Stimulated activated CD4-positive, alpha-beta T cell treated with anti-CD3 and anti-CD28 coated beads, Interleukin-4, amount 100 ng/mL, for 1 hour (primary cell): ENCODE measurements at regions not wholly inside any gene's neighbourhood (a gene's known extent, or its start where the extent isn't known, plus 50 kb on each side); places are given as distances from the start of the nearest gene placed in this dataset.
"Not testable (repeated sequence)": the region's sequence is repeated elsewhere in the genome, so short reads cannot be mapped to it uniquely, and the experiment has no call there.

Experiments used
- DNase-seq: peaks from one replicate; pipeline ENCODE4 v3.0.0-alpha.2; 2020

GRCh38 chr12:91778938-91779400, 366.7 kb downstream of the BTG1 start:
- DNase-seq = peak; percentile 22

GRCh38 chr12:91778091-91778832, 367.4 kb downstream of the BTG1 start:
- DNase-seq = no peak

- DNase-seq = no peak
Measured at GRCh38 chr12:91777268-91777992, 368.2 kb downstream of the BTG1 start.

- no peak for DNase-seq
Measured at GRCh38 chr12:91774434-91774921, 371.2 kb downstream of the BTG1 start.

- DNase-seq = no peak
Measured at GRCh38 chr12:91773749-91774429, 371.8 kb downstream of the BTG1 start.

- DNase-seq = no peak
Measured at GRCh38 chr12:91772411-91772810, 373.2 kb downstream of the BTG1 start.

- DNase-seq = no peak
Measured at GRCh38 chr12:91769736-91770135, 375.9 kb downstream of the BTG1 start.

- no peak for DNase-seq
Measured at GRCh38 chr12:91767237-91767636, 378.4 kb downstream of the BTG1 start.

GRCh38 chr12:91766454-91766853, 379.2 kb downstream of the BTG1 start:
- DNase-seq = no peak

GRCh38 chr12:91763654-91764370, 381.8 kb downstream of the BTG1 start:
- DNase-seq = no peak

- DNase-seq = no peak
Measured at GRCh38 chr12:91753649-91754048, 392.0 kb downstream of the BTG1 start.

GRCh38 chr12:91746976-91747375, 398.7 kb downstream of the BTG1 start:
- no peak for DNase-seq

GRCh38 chr12:91744597-91744996, 401.0 kb downstream of the BTG1 start:
- no peak for DNase-seq

GRCh38 chr12:91743704-91744321, 401.8 kb downstream of the BTG1 start:
- DNase-seq = no peak

GRCh38 chr12:91743280-91743679, 402.4 kb downstream of the BTG1 start:
- DNase-seq = no peak

GRCh38 chr12:91741932-91742331, 403.7 kb downstream of the BTG1 start:
- no peak for DNase-seq

- not testable (repeated sequence) for DNase-seq
Measured at GRCh38 chr12:91733846-91734245, 411.8 kb downstream of the BTG1 start.

GRCh38 chr12:91732086-91732485, 413.6 kb downstream of the BTG1 start:
- DNase-seq = no peak

- no peak for DNase-seq
Measured at GRCh38 chr12:91729543-91729942, 416.1 kb downstream of the BTG1 start.

- no peak for DNase-seq
Measured at GRCh38 chr12:91723191-91723590, 422.5 kb downstream of the BTG1 start.

- no peak for DNase-seq
Measured at GRCh38 chr12:91722072-91722471, 423.6 kb downstream of the BTG1 start.

GRCh38 chr12:91721023-91721422, 424.6 kb downstream of the BTG1 start:
- no peak for DNase-seq
